ENCODE measurements at regions not wholly inside any gene's neighbourhood (a gene's known extent, or its start where the extent isn't known, plus 50 kb on each side); places are given as distances from the start of the nearest gene placed in this dataset.
"Not testable (repeated sequence)": the region's sequence is repeated elsewhere in the genome, so short reads cannot be mapped to it uniquely, and the experiment has no call there.

DNA sequence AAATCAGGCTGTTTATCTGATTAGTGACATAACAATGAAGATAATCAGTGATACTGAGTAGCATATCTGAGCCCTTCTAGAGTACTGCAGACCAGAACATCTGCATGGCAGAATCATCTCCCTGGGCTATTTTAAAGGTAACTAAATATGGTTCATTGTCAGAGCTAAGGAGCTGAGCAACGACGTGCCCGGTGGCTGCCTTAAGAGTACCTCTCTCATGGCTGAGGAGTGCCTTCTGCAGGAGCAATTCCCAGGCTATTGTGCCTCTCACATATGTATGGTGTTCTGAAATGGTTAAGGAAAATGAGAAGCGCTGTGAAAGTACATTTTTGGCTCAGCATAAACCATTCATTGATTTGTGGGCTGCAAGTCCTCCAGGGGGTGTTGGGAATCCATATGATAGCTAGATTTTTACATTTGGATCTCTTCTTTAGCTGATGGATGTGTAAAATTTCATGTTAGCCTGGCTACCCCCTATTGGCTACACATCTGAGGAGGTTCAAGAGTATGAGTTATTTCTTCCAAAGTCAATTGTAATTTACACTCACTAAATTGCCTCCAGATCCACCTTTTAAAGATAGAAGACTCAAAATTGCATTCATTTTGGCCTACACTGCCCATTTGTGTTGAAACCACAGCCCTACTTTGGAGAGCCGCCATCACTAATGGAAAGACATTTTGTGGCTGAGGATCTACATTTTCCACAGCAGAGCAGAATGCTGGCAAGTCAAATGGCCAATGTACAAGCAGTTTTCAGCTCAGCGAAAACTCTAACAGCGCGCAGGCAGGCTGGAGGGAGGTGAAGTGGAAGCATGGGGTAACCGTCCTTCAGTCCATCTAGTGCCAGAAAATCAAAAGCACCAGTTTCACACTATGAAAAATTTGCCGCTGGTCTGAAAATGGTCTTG, 198.0 kb downstream of the SIM1 start:
- DNase-seq: no peak

DNA sequence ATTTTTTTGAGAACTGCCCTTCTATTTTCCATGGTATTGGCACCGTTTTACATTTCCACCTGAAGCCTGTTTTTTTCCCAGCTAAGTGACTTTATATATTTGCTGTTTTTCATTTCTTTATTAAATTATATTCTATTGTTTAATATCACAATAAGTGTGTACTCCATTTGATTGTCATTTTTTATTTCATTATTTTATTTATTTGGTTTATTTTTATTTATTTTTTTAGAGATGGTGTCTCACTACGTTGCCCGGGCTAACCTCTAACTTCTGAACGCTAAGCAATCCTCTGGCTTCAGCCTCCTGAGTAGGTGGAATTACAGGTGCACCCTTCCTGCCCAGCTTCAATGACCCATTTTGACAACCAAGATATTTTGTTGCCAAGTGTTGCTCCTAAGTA, 202.6 kb downstream of the SIM1 start:
- no peak for DNase-seq

DNA sequence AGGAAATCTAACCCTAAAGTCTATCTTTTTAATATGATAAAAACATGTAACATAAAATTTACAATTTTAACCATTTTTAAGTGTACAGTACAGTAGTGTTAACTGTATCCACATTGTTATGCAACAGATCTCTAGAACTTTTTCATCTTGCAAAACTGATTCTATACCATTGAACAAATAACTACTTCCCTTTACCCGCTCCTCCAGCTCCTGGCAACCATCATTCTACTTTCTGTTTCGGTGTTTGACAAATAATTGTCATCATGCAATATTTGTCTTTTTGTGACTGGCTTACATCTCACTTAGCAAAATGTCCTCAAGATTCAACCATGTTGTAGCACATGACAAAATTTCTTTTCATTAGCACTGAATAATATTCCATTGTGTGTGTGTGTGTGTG, 203.2 kb downstream of the SIM1 start:
- no peak for DNase-seq

DNA sequence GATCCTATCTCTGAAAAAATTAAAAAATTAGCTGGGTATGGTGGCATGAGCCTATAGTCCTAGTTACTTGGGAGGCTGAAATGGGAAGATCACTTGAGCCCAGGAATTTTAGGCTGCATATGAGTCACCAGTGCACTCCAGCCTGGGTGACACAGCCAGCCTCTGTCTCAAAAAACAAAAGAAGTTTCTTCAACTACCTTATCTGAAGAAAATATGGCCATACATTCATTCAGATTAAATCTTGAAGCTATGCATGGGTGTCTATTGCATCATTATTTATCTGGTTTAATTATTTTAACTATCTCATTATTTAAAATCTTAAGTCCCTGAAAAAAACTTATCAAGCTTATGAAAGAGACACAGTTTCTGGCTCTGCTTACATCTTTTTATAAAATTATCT, 204.1 kb downstream of the SIM1 start:
- DNase-seq: no peak

DNA sequence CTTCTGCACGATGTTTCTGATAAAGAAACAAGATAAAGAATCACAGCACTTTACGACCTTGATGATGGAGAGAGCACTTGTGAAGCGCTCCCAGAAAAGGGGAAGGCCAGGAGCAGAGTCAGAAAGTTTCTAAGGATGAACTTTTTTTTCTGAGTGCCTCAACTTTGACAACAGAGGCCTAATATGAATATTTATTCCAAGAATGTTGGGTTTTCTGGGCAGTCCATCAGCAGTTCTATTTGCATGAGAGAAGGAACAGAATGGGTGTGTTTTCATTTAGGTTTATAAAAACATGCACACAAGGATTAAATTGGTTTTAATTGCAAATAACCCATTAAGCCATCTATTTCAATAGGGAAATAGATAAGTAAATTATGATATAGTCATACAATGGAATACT, 204.9 kb downstream of the SIM1 start:
- no peak for DNase-seq

DNA sequence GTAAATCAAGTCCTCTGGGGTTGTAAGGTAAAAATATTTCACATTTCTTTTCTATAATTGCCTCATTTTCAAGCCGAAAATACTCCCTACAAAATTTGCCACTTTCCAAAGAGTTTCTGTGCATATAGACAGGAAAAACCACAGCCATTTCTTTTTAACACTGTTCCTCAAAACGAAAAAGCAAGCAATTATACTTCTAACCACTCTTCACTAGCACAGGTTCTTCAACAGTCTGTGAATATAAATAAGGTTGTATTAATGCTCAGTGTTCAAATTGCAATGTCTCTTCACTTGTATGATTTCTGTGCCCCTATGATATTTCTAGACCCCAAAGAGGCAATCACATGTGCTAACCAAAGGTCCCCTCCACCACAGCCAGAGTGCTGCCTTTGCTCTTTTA, 206.0 kb downstream of the SIM1 start:
- no peak for DNase-seq

DNA sequence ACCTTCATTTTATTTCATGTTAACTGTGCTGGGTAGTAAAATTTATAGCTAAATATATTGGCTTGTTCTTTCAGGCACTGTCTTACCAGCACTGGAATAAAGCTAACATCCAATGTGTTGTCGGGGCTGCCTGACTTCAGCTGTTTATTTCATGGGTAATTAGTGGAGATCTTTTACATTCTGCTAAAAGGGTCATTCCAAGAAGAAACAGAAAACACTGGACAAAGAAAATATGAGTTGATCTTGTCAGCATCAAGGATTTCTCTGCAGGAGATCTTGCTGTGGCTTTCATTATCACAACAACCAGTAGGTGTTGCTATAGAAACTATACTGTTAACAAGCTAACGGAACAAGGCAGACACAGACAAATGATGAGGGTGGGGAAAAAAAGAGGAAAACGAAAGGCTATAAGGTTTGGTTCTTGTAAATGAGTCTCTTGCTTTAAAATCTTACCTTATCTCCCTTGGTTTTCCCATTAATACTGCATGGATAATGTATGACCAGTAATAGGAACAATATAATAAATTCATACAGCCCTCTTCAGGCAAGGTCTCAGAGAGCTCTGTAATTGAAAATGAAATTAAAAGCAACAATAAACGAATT, 206.8 kb downstream of the SIM1 start:
- peak; percentile 6 for DNase-seq

DNA sequence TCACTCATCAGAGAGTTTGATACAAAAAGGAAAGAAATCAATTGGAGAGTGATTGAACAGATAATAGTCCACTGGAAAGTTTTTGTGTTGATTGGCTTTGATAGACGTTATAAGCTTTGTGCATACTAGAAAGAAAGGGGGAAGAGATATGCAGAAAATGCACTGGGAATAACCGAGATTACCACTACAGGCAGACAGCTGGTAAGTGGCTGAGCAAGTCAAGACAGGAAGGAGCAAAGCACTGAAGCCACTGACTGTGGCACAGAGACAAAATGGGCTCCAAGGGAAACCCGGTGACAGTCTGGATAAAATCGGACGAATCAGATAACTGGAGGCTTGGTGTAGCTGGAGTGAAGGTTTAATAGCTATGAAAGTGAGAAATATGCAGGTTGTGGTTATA, 209.0 kb downstream of the SIM1 start:
- no peak for DNase-seq

DNA sequence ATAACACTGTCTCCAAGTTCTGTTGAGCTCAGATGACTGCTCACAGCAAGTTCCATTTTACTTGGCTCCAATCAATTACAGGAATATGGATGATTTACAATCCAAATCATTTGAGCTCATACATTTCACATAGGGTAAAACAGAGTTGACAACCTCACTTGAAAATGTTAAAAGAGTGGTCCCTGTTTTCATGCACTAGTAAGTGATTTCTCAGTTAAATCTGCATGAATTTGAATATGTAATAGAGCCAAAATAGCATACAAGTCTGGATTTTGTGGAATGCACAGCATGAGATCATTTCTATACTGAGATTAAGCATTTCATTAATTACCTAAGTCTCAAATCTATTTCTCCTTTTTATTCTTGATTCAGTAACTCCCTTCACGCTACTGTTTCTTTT, 217.6 kb downstream of the SIM1 start:
- DNase-seq: no peak

DNA sequence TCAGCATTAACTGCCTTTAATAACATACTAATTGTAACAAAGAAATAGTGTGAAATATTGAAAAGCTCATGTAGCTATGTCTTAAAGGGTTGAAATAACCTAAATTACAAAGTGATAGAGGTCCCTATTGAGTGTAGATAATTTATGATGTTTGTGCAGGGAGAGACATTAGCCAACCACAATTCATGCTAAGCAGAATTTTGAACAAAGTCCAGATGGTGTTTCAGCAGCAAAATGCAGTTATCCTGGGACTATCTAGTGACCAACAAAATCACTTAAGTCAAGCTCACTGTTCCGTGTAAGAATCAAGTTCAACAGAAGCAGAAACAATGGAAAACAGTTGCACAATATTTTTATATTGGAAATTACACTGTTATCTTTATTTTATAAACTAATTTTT, 218.5 kb downstream of the SIM1 start:
- no peak for DNase-seq

DNA sequence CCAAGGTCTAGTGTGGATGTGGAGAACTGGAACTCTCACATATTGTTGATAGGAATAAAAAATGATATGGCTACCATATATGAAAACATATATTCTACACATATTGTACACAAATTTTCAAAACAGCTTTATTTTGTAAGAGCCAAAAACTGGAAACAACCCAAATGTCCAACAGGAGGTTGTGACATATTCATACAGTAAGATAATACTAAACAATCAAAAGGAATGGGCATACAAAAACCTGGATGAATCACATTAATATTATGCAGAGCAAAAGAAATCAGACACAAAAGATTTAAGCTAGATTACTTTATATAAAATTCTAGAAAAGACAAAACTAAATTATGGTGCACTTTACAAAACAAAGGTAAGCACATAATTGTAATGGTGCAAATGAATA, 223.9 kb downstream of the SIM1 start:
- DNase-seq: no peak

DNA sequence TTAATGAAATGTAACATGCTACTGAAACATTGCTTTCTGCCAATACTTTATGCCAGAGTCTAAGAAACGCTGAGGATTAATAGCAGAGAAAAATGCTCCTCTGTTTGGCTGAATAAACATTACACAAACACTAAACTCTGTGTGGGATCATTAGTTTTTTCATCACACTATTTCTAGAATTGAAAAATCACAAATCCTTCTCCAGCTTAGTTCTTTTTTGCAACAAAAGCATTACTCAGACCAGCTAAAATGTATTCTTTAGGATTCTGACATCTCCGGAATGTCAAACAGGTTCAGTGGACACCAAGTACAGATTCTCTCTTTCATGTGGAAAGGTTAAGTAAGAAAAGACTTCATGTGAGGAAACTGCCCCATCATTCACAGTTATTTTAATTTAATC, 226.9 kb downstream of the SIM1 start:
- no peak for DNase-seq

DNA sequence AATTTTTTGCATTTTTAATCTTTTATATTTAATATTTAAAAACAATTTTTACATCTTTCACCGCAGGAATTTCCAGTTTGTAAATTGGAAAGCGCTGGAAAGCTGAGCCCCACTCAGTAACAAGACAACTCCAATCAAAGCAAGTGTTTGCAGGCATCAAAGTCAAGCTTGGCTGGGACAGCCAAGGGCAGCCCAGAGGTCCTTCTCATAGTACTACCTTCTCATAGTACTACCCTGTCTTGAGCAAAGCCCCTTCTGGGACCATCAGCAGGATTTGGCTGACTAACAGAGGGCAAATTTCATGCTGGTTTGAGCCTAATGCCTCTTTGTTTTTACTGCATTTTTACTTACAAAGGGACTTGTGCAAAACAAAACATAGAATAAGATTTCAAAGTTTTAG, 228.3 kb downstream of the SIM1 start:
- no peak for DNase-seq

DNA sequence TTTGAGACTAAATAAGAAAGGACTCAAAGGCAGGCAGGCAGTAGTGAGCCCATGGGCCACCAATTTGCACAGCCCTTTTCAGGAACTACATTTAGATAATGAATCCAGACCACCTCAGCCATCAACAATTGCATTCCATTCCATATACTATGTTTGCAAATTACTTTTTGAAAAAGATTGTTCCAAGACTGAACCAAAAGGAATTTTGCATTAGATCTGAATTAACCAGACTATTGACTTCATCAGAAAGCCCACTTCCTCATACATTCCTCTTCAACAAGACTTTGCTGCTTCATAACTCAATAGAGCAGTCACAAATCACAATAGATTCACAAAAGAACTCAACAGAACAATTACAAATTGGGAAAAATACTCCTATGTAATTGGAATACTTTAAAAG, 229.1 kb downstream of the SIM1 start:
- DNase-seq: no peak

DNA sequence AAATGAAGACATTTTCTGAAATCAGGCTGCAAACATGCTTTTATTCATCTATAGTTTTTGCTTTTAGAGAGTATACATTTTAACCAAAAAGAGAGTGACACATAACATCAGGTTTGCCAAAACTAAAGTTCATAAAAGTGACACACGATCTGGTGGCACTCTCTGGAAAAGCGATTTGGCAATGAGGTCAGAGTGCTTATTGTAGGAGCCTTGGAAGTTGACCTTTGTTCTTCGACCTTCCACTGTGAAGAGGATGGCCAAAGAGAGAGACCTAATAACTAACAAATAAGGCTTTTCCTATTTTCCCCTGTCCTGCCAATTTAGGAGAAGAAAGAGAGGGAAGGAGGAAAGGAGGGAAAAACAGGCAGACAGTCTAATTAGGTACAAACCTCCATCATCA, 230.1 kb downstream of the SIM1 start:
- DNase-seq: no peak

DNA sequence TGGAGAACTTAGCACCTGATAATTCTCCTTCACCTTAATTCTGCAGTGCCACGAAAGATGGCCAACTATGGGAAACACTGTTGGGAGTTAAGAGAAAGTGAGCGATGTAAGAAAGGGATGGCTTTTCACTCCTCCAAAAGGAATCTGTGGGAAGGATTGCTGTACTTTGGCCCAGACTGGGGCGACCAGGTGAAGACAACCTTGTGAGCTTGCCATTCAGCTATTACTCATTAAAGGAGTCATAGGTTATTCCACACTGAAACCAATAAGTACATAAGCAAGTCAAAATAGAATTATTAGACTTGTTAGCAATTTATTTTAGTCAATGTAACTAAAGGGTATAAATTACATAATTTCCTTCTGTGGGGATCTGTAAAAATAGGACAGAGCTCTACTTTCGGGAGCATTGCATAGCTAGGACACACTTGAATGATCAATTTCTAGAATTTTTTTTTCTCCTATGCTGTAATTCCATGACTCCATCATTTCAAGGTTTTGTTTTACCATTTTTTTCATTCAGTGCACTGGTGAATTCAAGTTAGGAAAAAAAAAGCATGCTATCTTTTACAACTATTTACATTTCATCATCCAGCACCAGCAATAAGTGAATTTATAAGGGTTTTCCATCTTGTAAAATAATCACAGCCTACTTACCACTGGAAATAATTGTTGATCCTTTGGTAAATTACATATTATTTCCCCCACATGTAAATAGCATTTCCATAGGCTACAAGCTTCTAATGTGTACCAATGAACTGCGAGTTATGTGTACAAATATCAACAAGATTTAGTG, 231.7 kb downstream of the SIM1 start:
- DNase-seq: no peak

DNA sequence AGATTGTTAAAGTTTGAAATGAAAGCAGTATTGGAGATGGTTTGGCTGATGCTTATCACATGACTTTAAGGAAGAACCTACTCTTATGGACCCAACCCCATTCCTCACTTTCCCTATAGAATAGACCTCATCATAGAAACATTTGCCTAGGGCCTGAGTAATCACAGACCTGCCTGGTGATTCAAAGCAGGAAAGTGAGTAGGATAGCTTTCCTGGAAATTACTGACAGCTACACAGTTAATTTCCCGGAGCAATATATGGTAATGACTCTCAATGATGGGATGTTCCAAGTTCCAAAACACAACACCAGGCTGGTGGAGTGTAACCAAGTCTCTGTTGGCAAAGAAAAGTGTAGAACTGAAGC, 233.8 kb downstream of the SIM1 start:
- no peak for DNase-seq

DNA sequence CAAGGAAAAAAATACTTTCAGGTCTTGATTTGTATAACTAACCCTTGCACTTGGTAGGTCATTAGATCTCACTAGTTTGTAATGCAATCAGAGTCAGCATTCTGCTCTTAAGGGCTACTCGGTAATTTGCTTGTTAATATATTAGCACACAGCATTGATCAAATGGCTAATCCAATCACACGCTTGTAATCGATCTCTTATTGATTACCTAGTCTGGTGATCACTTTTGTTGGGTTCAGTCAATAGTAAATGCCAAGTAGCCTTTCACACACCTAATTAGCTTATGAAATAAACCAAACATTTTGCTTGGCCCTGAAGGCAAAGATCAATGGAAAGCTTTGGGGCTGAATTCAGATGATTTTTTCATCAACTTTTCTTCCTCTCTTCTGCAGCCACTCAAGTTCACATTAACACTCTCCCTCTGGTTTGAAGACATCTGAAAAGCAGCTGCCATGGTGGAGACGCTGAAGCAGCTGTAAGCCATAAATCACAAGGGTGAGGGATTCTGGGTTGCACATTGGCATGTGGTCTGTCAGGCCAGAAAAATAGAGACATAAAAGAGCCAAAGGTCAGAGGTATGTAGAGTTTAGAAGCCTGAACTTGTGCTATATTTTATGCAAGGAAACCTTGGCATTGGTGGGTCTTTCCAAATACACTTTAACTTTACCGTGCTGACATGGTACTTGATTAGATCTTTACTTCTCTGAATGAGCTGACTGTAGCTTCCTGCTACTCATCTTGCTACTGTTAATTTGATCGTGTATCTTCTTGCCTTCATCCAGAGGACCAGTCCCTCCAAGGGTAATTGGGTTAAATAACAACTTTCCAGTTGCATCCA, 234.4 kb downstream of the SIM1 start:
- DNase-seq: no peak

DNA sequence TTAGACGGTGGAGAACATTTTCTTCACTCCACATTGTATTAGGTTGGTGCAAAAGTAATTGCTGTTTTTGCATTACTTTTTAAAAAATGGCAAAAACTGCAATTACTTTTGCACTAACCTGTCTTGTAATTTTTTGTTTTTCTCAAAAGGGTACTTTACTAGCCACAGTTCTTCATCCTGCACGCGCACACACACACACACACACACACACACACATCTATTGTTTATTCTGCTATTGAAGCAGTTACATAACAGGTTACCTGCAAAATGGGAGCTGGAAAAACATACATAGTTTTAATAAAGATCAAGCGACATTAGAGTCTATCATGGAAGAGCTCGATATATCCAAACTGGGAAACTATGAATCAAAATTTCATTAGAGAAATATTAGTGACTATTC, 235.2 kb downstream of the SIM1 start:
- peak; percentile 33 for DNase-seq

DNA sequence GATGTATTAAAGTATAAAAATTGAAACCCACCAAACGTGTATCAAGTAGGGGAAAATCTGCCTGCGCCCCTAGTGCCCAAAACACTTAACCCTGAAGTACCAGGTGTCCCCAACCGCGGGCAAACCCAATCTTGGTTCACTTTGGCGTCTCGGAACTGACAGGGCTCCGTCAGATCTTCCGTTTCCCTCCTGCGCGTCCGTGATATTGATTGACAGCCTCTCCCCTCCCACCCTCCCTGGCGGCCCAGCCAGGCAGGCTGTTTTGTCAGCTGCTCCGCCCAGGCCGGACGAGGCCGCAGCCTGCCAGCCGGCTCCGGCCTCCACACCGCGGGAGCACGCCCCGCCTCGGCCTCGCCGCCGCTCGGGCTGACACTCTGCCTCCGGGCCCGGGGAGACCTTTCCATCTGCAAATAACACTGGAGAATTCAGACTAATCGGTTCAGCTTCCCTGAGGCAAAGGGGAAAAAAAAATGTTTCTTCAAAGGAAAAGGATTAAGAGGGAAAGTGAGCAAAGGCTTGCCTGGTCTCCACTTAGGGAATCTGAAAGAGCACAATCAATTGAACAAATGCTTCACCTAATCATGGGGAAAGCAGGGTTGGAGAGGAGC, 234.9 kb upstream of the MCHR2 start:
- DNase-seq: peak; percentile 54

DNA sequence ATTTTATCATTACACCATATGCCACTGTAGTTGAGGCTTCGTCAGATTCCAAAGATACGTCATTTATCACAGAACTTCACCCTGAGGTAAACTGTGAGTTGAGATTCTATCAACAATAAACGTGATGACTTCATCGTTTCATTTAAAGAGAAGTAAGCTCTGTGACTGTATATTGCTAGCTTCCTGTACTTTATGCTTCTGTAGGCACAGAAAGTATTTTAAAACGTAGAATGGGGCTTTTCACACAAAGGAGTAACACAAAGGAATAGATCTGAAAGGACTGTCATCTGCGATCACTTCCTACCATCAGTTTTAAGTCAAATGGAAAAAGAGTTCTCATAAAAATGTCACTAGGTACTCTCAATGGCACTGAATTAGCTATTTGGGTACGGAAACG, 234.4 kb upstream of the MCHR2 start:
- peak; percentile 44 for DNase-seq

DNA sequence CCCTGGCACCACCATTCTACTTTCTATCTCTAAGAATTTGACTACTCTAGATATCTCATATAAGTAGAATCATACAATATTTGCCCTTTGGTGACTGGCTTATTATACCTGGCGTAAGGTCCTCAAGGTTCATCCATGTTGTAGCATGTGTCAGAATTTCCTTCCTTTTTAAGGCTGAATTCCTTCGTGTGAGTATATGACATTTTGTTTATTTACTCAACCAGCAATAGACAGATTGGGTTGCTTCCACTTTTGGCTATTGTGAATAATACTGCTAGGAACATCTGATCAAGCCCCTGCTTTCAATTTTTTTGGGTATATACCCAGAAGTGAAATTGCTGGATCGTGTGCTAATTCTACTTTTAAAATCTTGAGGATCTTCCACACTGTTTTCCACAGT, 232.8 kb upstream of the MCHR2 start:
- DNase-seq: no peak

DNA sequence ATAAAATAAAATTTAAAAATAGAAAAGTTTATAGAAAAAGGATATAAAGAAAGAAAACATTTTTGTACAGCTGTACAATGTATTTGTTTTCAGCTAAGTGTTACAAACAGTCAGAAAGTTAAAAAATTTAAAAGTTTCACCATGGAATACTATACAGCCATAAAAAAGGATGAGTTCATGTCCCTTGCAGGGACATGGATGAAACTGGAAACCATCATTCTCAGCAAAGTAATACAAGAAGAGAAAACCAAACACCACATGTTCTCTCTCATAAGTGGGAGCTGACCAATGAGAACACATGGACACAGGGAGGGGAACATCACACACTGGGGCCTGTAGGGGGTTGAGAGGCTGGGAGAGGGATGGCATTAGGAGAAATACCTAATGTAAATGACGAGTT, 229.9 kb upstream of the MCHR2 start:
- DNase-seq: not testable (repeated sequence)
